UCSD-AML1 (cell line): ENCODE measurements at regions not wholly inside any gene's neighbourhood (a gene's known extent, or its start where the extent isn't known, plus 50 kb on each side); places are given as distances from the start of the nearest gene placed in this dataset.

Experiments used
- DNase-seq: peaks from one replicate; lab custom pipeline; 2025; ENCODE audit not compliant: unreplicated experiment; lab: John Stamatoyannopoulos, UW

- DNase-seq: no peak
Observed at GRCh38 chr1:112040891-112041740, 51.6 kb upstream of the KCND3 start.

DNA sequence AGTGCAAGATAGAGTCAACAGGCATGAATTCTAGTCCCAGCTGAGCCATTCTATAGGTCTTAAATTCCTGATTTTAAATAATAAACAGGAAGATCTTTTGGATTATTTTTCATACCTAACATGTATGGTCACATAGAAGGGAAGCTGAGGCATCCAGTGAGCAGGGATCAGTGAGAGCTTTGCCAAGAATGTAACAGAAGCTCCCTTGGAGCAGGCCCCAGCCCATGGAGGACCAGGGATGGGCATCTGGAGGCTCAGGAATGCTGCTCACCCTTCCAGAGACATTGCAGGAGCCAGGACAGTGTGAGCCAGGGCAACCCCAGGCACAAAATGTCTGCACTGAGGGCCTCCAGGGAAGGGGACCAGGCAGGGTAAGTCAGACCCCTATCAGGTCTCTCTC, 54.4 kb upstream of the KCND3 start:
- DNase-seq: no peak

DNA sequence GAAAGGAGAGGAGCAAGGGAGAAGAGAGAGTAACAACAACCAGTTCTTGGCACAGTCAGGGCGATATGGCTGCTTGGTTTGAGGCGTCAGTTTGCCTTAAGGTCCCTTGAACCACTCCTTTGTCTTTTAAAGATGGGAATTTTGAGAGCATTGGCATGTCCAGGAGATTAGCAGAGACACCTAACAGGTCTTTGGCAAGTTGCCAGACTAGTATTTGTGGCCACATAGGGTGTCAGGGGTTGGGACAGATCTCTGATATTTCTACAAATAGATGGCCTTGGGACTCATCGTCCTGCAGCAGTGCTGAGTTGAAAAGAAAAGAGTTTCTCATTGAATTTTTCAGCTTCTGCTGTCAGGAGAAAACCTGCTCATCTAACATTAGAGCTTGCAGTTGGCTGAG, 55.3 kb upstream of the KCND3 start:
- DNase-seq: no peak

- no peak for DNase-seq
Observed at GRCh38 chr1:112046630-112047029, 57.2 kb upstream of the KCND3 start.

- DNase-seq: no peak
Observed at GRCh38 chr1:112048421-112048820, 59.0 kb upstream of the KCND3 start.

GRCh38 chr1:112054510-112054909, 65.0 kb upstream of the KCND3 start:
- no peak for DNase-seq

DNA sequence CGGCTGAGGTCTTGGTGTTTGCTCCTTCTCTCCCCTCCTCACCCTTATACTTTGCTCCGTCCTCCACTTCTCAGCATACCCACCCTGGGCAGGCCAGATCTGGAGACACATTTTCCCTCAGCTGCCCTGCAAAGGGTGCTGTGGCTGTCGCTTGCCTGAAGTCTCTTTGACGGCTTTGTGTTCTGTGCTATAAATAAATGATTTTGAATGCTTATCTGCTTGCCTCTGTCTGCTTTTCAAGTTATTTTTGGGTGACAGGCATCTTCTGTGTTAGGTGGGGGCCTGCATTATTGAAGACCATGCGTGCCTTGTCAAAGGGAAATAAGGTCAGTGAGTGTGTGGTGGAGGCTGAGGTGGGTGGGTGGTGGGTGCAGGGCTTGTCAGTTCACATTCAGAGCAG, 66.9 kb upstream of the KCND3 start:
- no peak for DNase-seq

- DNase-seq: no peak
Observed at GRCh38 chr1:112057736-112058135, 68.3 kb upstream of the KCND3 start.

GRCh38 chr1:112058815-112059450, 69.5 kb upstream of the KCND3 start:
- no peak for DNase-seq

GRCh38 chr1:112059679-112060078, 70.2 kb upstream of the KCND3 start:
- DNase-seq: no peak

GRCh38 chr1:112060261-112060660, 70.8 kb upstream of the KCND3 start:
- no peak for DNase-seq

GRCh38 chr1:112061056-112061455, 71.6 kb upstream of the KCND3 start:
- no peak for DNase-seq

DNA sequence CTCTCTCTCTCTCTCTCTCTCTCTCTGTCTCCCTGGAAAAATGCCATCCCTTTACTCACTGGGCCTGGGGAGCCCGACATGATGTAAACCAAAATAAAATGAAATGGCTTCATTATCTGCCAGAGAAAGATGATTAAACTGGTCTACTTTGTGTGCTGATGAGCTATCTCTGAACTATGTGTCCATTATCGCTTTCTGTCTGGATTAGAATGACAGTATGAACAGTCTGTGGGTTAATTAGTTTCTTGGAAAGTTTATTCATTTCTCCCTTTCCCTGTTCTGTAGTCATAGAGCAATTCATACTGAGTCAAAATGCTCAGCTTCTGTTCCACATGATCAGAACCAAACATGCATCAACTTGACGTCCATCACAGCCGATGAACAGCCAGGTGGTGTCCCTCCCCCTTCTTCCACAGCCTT, 72.4 kb upstream of the KCND3 start:
- no peak for DNase-seq

- DNase-seq: no peak
Observed at GRCh38 chr1:112063781-112064728, 74.6 kb upstream of the KCND3 start.

DNA sequence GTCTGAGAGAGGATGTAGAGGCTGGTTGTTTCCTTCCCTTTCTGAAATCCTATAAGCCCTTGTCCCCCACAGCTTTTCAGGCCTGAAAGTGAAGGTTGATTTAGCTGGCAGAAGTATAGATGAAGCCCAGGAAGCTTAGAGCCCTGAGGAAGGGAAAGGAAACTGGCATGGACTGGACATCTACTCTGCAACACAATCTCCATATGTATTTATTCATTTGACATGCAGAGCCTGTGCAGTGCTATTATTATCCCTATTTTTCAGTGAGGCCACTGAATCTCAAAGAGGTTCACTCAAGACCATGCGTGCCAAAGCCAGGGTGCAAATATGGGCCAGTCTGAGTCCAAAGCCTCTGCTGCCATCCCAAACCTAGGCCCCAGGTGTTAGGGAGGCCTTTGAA, 78.5 kb upstream of the KCND3 start:
- DNase-seq: no peak

DNA sequence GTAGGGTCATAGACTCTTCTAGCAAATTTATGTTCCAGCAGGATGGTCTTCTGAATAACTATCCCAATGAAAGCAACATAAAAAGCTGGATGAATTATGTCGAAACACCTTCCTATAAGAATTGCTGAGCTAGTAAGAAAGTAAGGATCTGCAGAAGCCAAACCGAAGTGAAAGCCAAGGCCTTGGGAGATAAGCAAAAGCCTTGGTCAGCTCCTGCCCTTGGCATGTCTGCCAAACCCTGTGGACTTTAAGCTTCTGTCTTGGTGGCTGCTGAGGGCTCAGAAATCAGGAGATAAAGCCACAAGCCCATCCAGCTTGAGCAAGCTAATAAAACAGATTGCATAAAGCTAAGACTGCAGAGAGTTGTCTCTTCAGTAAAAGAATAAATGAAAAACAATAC, 81.2 kb upstream of the KCND3 start:
- no peak for DNase-seq

DNA sequence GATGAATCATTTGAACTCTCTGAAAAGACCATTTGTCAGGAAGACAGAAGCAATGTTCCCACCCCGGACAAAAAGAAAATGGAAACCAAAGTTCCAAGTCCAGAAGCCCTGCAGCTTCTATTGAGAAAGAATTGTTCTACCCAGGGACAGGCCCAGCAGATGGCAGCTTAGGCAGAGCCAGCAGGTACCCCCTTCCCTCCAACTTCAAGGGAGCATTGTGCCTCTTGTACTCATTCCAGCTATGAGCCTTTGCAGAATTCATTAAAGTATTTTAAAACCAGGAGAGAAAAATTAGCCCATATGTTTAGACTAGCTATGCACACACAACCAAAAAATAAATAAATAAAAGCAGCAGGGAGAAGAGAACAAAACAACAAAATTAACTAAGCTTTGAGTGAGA, 85.2 kb upstream of the KCND3 start:
- no peak for DNase-seq

GRCh38 chr1:112075566-112075965, 86.1 kb upstream of the KCND3 start:
- no peak for DNase-seq

DNA sequence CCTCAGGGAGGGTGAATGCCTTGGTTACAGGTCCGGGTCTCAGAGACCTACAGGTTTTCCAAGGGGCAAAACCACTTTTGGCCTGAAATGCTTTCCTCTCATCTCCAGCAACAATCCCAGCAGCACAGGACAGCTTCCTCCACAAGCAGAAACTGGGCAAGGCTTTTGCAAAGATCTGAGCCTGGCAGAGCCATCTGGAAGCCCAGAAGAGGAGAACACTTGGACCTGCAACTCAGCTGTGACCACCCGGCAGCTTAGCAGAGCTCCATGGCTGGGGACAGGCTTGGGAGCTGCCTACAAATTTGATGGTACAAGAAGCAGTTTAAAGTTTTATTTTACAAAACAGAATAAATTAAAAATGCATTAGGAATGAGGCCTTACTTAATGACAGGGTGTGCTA, 90.0 kb upstream of the KCND3 start:
- no peak for DNase-seq

- no peak for DNase-seq
Observed at GRCh38 chr1:112083487-112083886, 94.0 kb upstream of the KCND3 start.

DNA sequence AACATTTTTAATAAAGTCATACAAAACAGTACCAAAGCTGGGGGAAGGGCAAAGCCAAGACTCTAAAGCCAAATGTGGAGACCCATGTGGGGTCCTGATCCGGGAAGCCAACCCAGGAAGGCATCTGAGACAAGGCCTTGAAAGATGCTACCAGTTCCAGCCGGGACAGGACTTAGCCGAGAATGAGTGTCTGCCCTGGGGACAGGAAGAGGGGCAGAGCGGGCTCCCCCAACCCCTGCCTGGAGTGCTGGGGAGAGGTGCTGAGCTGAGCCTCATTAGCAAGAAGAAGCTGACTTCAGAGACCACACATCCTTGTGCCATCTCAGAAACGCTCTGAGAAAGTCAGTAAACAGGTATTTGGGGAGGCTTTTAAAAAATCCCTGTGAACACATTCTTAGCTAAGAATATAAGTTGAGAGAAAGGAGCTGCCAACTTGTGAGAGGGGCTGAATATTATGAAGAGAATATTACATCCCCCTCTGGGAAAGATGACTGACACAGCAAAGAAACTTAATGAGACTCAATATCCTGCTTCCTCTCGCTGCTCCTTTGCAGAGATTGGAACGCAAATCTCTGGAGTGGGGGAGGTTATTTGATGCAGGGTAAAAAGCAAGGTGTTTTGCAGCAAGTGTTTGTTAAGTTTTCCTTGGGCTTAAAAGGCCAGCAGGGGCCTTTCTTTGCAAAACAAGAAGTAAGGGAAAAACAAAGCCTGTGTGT, 103.3 kb upstream of the KCND3 start:
- DNase-seq: no peak
